22Rv1 (cell line): ENCODE measurements at regions not wholly inside any gene's neighbourhood (a gene's known extent, or its start where the extent isn't known, plus 50 kb on each side); places are given as distances from the start of the nearest gene placed in this dataset.

Experiments
- H3K27ac ChIP-seq: fragments of 450-650 bp; 2 replicates; pipeline ENCODE4 v1.5.1; 2017
- ZFX ChIP-seq: fragments of 450-650 bp; IDR thresholded peaks from 2 replicates; pipeline ENCODE4 v1.6.1; 2017; ENCODE audit warnings: antibody characterized with exemption, borderline replicate concordance
- TF ChIP-seq, protein P1 (sequence below): fragments of 450-650 bp; IDR thresholded peaks from 2 replicates; pipeline ENCODE4 v1.5.1; 2017; ENCODE audit warnings: mild to moderate bottlenecking

DNA sequence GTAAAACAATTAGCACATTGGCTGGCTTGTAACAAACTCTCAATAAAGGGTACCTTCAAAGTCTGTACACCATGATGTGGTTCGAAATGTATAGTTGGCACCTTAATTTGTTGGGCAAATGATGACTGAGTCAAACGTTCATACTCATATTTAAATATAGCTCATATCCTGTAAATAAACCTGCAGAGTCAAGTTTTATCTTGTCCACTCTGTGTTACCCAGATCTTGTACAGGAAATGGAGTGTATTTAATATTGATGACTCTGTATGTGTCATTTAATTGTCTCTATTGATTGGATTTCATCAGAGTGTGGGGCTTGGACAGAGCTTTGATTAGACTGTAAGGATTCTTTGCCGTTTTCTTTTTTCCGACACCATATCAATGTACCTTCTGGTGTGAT is 805.6 kb upstream of the ZEB2 start:
- no peak overlapping the region for H3K27ac ChIP-seq
- no peak for TF ChIP-seq ZFX
- TF ChIP-seq, protein P1, sequence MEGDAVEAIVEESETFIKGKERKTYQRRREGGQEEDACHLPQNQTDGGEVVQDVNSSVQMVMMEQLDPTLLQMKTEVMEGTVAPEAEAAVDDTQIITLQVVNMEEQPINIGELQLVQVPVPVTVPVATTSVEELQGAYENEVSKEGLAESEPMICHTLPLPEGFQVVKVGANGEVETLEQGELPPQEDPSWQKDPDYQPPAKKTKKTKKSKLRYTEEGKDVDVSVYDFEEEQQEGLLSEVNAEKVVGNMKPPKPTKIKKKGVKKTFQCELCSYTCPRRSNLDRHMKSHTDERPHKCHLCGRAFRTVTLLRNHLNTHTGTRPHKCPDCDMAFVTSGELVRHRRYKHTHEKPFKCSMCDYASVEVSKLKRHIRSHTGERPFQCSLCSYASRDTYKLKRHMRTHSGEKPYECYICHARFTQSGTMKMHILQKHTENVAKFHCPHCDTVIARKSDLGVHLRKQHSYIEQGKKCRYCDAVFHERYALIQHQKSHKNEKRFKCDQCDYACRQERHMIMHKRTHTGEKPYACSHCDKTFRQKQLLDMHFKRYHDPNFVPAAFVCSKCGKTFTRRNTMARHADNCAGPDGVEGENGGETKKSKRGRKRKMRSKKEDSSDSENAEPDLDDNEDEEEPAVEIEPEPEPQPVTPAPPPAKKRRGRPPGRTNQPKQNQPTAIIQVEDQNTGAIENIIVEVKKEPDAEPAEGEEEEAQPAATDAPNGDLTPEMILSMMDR, result no peak

DNA sequence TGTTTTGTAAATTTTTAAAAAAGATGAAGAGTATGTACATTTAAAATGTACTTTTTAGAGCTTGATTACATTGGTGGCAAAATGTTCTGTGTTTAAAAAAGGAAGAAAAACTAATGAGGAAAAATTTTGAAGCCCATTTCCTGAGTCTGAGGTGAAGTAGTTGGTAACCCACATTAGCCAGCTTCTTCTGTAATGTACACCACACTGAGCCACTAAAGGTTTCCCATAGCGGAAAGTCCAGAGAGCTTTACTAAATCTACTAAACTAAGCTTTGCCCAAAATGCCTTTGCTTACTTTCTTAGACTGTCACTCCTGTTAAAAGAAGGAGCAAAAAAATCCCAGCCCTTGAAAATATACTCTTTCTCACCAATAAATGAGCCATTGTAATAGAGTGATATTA is 804.8 kb upstream of the ZEB2 start:
- H3K27ac ChIP-seq, result no peak overlapping the region
- TF ChIP-seq, protein P1, result no peak
- no peak for TF ChIP-seq ZFX

DNA sequence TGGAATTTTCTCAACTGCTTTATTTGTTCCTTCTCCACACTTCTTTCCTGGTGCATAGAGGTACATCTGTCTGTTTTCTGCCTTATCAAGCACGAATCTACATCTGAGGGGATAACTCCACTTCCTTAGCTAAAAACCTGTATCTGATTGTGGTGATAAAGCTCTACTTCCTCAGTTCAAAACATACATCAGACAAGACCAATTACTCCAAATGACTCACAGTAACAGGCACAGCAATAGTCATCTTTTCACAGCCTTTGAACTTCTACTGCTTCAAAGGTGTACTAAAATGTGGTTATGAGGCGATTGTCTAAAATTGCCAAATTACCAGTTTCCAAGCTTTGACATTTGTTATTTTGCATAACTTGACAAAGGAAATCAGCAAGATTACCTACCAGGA is 803.6 kb upstream of the ZEB2 start:
- H3K27ac ChIP-seq, result no peak overlapping the region
- TF ChIP-seq, protein P1, result no peak
- TF ChIP-seq ZFX, result no peak

DNA sequence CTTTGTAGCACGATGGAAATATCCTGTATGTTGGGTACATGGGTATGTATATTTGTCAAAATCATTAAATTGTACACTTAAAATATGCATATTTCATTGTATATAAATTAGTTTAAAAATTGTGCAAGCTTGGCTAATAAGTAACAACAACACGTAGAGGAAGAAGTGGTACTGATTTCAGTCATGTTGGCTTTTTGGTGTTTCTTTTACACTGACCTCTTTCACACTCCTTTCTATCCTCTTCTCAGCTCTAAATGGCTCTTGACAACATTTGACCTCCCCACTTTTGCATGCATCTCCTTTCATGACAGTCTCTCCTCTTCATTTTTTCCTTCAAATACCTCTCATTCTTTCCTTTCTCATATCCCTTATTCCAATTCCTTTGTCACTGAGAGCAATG is 801.4 kb upstream of the ZEB2 start:
- no peak for TF ChIP-seq ZFX
- TF ChIP-seq, protein P1, result no peak
- no peak overlapping the region for H3K27ac ChIP-seq

DNA sequence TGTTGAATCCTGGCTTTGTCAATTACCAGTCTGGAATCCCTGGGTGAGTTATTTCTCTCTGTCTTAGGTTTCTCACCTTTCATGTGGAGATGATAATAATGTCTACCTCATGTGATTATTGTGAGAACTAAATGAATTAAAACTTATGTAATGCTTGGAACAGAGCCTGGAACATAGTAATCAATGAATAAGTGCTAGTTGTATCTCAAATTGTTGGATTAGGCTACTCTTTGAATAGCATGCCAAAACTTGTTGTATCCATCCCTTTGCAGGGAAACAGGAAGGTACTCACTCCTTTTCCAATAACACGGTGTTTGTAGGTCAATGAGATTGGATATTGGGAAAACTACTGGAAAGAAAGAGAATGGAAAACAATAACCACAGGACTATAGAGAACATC is 796.6 kb upstream of the ZEB2 start:
- TF ChIP-seq, protein P1, result no peak
- no peak for TF ChIP-seq ZFX
- no peak overlapping the region for H3K27ac ChIP-seq

DNA sequence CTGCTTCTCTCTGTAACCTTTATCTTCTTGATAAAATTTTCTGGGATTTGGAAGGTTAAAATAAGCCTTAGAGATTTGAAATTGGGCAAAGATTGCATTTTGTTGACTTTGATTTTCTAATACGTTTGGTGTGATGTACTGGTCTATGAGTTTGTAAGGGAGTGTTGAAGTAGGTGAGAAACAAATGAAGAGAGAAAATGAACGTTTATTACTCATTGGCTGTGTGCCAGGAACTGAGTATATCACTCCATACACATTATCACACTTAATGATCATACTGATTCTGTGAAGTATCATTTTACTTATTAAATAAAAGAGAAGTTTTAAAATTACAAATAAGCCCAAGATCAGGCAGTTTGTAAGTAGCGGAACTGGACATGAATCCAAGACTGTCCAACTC is 795.1 kb upstream of the ZEB2 start:
- no peak overlapping the region for H3K27ac ChIP-seq
- TF ChIP-seq ZFX, result no peak
- TF ChIP-seq, protein P1, result no peak

DNA sequence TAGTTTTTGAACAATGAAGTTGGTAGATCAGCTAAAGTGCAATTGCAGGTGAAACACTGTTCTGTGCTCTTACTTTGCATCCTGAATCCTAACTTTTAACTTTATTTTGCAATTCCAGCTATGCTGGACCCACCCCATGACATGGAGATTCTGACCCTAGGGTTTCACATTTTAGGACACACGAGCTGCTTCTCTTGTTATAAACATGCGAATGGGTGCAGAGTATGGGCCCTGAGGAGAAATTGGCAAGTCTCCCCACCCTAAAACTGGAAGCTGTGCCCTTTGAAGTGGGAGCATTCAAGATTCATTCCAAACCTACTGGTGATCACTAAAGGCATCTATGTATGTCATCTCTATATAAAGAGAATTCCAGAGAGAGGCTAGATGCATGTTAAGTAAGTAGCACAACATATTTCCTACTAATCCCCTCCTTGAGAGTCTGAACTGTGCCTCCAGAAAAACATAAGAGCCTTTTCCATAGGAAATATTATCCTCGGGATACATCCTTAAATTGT is 794.3 kb upstream of the ZEB2 start:
- TF ChIP-seq ZFX, result no peak
- TF ChIP-seq, protein P1, result no peak
- no peak overlapping the region for H3K27ac ChIP-seq
